Mesendoderm (in vitro differentiated cells): ENCODE measurements at regions not wholly inside any gene's neighbourhood (a gene's known extent, or its start where the extent isn't known, plus 50 kb on each side); places are given as distances from the start of the nearest gene placed in this dataset.

Experiments used
- DNase-seq: peaks from one replicate; pipeline ENCODE4 v3.0.0; 2013
- H2AK5ac ChIP-seq: 2 replicates; pipeline ENCODE4 v1.6.1; 2013; ENCODE audit warnings: low read length, inconsistent platforms
- H2BK120ac ChIP-seq: 2 replicates; pipeline ENCODE4 v1.6.1; 2013; ENCODE audit warnings: low read depth, mild to moderate bottlenecking, low read length, moderate library complexity, mixed read lengths
- H2BK15ac ChIP-seq: replicated peaks from 2 replicates; pipeline ENCODE4 v1.6.1; 2013; ENCODE audit warnings: low read depth, mild to moderate bottlenecking, moderate library complexity
- H2BK5ac ChIP-seq: 2 replicates; pipeline ENCODE4 v1.6.1; 2013; ENCODE audit warnings: low read length, inconsistent platforms
- H3K18ac ChIP-seq: 2 replicates; pipeline ENCODE4 v1.6.1; 2013; ENCODE audit warnings: mild to moderate bottlenecking, low read length, mixed read lengths
- H3K23ac ChIP-seq: one replicate; pipeline ENCODE4 v1.6.1; 2013; ENCODE audit warnings: low read length
- H3K27ac ChIP-seq: 2 replicates; pipeline ENCODE4 v1.5.1; 2013; ENCODE audit warnings: low read depth, mild to moderate bottlenecking, inconsistent platforms, low read length, moderate library complexity
- H3K27me3 ChIP-seq: 2 replicates; pipeline ENCODE4 v1.6.1; 2013; ENCODE audit warnings: low read length, control low read depth, mild to moderate bottlenecking, inconsistent platforms; ENCODE audit not compliant: insufficient read depth, poor library complexity
- H3K36me3 ChIP-seq: 2 replicates; pipeline ENCODE4 v1.6.1; 2013; ENCODE audit warnings: low read length, inconsistent platforms; ENCODE audit not compliant: control insufficient read depth, insufficient read depth
- H3K4ac ChIP-seq: one replicate; pipeline ENCODE4 v1.6.1; 2013; ENCODE audit warnings: low read depth, mild to moderate bottlenecking, low read length, moderate library complexity
- H3K4me1 ChIP-seq: 2 replicates; pipeline ENCODE4 v1.6.1; 2013; ENCODE audit warnings: low read depth, low read length, inconsistent platforms; ENCODE audit not compliant: control insufficient read depth
- H3K4me2 ChIP-seq: 2 replicates; pipeline ENCODE4 v1.6.1; 2013; ENCODE audit warnings: low read length
- H3K4me3 ChIP-seq: 2 replicates; pipeline ENCODE4 v1.5.1; 2013; ENCODE audit warnings: mild to moderate bottlenecking, low read length
- H3K56ac ChIP-seq: one replicate; pipeline ENCODE4 v1.6.1; 2013; ENCODE audit warnings: low read length
- H3K79me1 ChIP-seq: 2 replicates; pipeline ENCODE4 v1.6.1; 2013; ENCODE audit warnings: low read length, inconsistent platforms
- H3K79me2 ChIP-seq: 2 replicates; pipeline ENCODE4 v1.6.1; 2013; ENCODE audit warnings: mild to moderate bottlenecking, low read length; ENCODE audit not compliant: control insufficient read depth, insufficient read depth
- H3K9ac ChIP-seq: 2 replicates; pipeline ENCODE4 v1.6.1; 2013; ENCODE audit warnings: low read length, inconsistent platforms
- H4K5ac ChIP-seq: one replicate; pipeline ENCODE4 v1.6.1; 2013; ENCODE audit warnings: low read length
- H4K8ac ChIP-seq: one replicate; pipeline ENCODE4 v1.6.1; 2013; ENCODE audit warnings: low read depth, mild to moderate bottlenecking, control low read depth, low read length, moderate library complexity
- WGBS: extraction: QIAGEN DNeasy Blood & Tissue Kit; methylation state at CpG from one replicate; pipeline ENCODE4 v1.1.7; 2013; ENCODE audit warnings: low lambda C conversion rate, missing lambda C conversion rate; ENCODE audit not compliant: insufficient coverage; ENCODE audit errors: extremely low coverage; 5-methylcytosine and 5-hydroxymethylcytosine counted together

DNA sequence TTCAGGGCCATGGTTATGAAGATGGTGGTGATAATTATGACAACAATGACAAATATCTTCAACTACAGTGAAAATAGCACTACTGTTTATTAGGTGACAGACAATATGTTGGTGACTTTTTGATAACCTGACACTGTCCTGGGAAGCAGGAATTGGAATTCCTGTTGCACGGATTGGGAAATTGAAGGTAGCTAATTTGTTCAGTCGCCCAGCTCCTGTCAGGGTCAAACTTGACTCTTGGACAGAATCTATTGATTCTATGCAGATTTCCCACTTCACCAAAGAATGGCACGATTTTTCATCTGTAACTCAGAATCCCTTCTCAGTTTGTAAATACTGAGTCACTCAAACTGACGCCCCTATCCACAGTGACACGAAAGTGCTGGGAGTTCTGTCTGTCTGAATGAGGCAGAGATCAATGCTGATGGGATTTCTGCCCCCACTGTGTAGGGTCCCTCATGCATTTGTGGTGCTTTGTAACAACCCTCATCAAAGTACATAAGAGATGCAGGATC is 779.5 kb upstream of the ID2 start:
- Histone ChIP-seq H3K4me3 (no peak overlapping the region), H3K4me1 (no peaks in the 10 kb centered on the region), H3K56ac (no peak overlapping the region), H3K27ac (no peak overlapping the region), H3K79me2 (no peaks in the 10 kb centered on the region), H3K4ac (no peak overlapping the region), H3K23ac (no peak overlapping the region), H4K8ac (no peak overlapping the region), H3K18ac (no peak overlapping the region), H2BK5ac (no peak overlapping the region), H2BK120ac (no peak overlapping the region), H4K5ac (no peak overlapping the region), H3K4me2 (no peak overlapping the region), H2AK5ac (no peak overlapping the region), H3K79me1 (no peaks in the 10 kb centered on the region), H3K9ac (no peak overlapping the region), H3K36me3 (no peaks in the 10 kb centered on the region), H2BK15ac (no peak overlapping the region), H3K27me3 (no peaks in the 10 kb centered on the region)
- no CpG with 5 or more reads among the region's 5 CpGs for WGBS
- DNase-seq: no peak

DNA sequence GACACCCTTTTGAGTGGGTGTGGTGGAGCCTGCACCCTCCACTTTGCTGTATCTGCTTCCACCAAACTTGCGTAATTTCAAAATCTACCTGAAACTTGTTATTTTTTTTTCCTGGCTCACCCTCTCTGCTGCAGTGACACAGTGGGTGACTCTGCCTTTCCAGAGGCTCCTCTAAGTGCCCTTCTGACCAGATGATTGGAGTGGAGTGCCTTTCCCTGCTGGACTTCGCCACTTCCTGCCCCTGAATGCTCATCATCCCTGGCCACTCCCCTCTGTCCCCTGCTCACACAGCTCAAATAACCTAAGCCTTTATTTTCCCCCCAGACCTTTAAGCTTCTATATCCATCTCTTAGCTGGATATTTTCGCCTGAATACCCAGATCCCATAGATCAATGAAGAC is 777.5 kb upstream of the ID2 start:
- Histone ChIP-seq H3K56ac (no peak overlapping the region), H3K4me3 (no peak overlapping the region), H2BK15ac (no peak overlapping the region), H3K4me1 (no peaks in the 10 kb centered on the region), H3K79me2 (no peaks in the 10 kb centered on the region), H3K4ac (no peak overlapping the region), H3K18ac (no peak overlapping the region), H3K27me3 (no peaks in the 10 kb centered on the region), H4K8ac (no peak overlapping the region), H2BK120ac (no peak overlapping the region), H3K23ac (no peak overlapping the region), H3K36me3 (no peaks in the 10 kb centered on the region), H4K5ac (no peak overlapping the region), H3K4me2 (no peak overlapping the region), H3K27ac (no peak overlapping the region), H3K9ac (no peak overlapping the region), H2BK5ac (no peak overlapping the region), H3K79me1 (no peaks in the 10 kb centered on the region), H2AK5ac (no peak overlapping the region)
- DNase-seq: no peak
- no CpG with 5 or more reads among the region's 3 CpGs for WGBS

- H3K79me1 ChIP-seq: no peaks in the 10 kb centered on the region
- no peak overlapping the region for H3K23ac ChIP-seq
- no peaks in the 10 kb centered on the region for H3K4me1 ChIP-seq
- H4K5ac ChIP-seq: no peak overlapping the region
- H2BK15ac ChIP-seq: no peak overlapping the region
- WGBS: no CpG with 5 or more reads among the region's 12 CpGs
- H3K18ac ChIP-seq: no peak overlapping the region
- no peak overlapping the region for H4K8ac ChIP-seq
- H3K4me2 ChIP-seq: no peak overlapping the region
- H3K4me3 ChIP-seq: no peak overlapping the region
- no peak overlapping the region for H2AK5ac ChIP-seq
- no peak overlapping the region for H3K4ac ChIP-seq
- no peak overlapping the region for H2BK5ac ChIP-seq
- H3K27me3 ChIP-seq: no peaks in the 10 kb centered on the region
- no peak for DNase-seq
- H3K56ac ChIP-seq: no peak overlapping the region
- no peak overlapping the region for H2BK120ac ChIP-seq
- no peaks in the 10 kb centered on the region for H3K36me3 ChIP-seq
- no peak overlapping the region for H3K9ac ChIP-seq
- no peaks in the 10 kb centered on the region for H3K79me2 ChIP-seq
- no peak overlapping the region for H3K27ac ChIP-seq
Measured at GRCh38 chr2:7905756-7906155, 776.1 kb upstream of the ID2 start.

- DNase-seq: no peak
- Histone ChIP-seq H3K36me3 (no peaks in the 10 kb centered on the region), H3K27ac (no peak overlapping the region), H3K79me1 (no peaks in the 10 kb centered on the region), H3K4me1 (no peaks in the 10 kb centered on the region), H3K4me2 (no peak overlapping the region), H3K4ac (no peak overlapping the region), H3K27me3 (no peaks in the 10 kb centered on the region), H2BK5ac (no peak overlapping the region), H3K4me3 (no peak overlapping the region), H3K56ac (no peak overlapping the region), H3K18ac (no peak overlapping the region), H2BK15ac (no peak overlapping the region), H3K23ac (no peak overlapping the region), H2AK5ac (no peak overlapping the region), H4K8ac (no peak overlapping the region), H4K5ac (no peak overlapping the region), H3K79me2 (no peaks in the 10 kb centered on the region), H3K9ac (no peak overlapping the region), H2BK120ac (no peak overlapping the region)
- WGBS: no CpG with 5 or more reads among the region's 6 CpGs
Measured at GRCh38 chr2:7906431-7906830, 775.4 kb upstream of the ID2 start.

DNA sequence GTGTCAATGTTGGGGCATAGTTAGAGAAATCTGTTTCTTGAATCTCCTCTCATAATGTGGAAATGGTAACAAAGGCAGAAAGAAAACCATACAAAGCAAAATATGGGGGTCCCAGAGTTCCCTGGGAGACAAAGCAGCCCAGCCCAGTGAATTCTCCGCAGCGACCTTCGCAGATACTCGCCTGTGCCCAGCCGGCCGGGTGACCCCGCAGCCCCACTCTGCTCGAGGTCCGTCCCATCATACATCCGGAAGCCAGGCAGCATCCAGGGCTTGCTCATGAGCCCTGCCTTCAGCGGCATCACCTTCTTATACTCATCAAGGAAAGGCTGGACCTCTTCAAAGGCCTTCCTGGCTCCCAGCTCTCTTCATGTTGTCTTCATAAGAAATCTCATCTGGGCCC is 774.8 kb upstream of the ID2 start:
- H3K23ac ChIP-seq: no peak overlapping the region
- no peak overlapping the region for H3K4ac ChIP-seq
- H3K27ac ChIP-seq: no peak overlapping the region
- no peaks in the 10 kb centered on the region for H3K79me2 ChIP-seq
- H3K4me2 ChIP-seq: no peak overlapping the region
- H3K56ac ChIP-seq: no peak overlapping the region
- H2BK5ac ChIP-seq: no peak overlapping the region
- no peak overlapping the region for H4K8ac ChIP-seq
- H2BK120ac ChIP-seq: no peak overlapping the region
- no peaks in the 10 kb centered on the region for H3K4me1 ChIP-seq
- H3K18ac ChIP-seq: no peak overlapping the region
- no peak overlapping the region for H4K5ac ChIP-seq
- no peak overlapping the region for H3K4me3 ChIP-seq
- H3K79me1 ChIP-seq: no peaks in the 10 kb centered on the region
- H3K9ac ChIP-seq: no peak overlapping the region
- H2AK5ac ChIP-seq: no peak overlapping the region
- no CpG with 5 or more reads among the region's 11 CpGs for WGBS
- no peaks in the 10 kb centered on the region for H3K27me3 ChIP-seq
- H2BK15ac ChIP-seq: no peak overlapping the region
- DNase-seq: no peak
- no peaks in the 10 kb centered on the region for H3K36me3 ChIP-seq

DNA sequence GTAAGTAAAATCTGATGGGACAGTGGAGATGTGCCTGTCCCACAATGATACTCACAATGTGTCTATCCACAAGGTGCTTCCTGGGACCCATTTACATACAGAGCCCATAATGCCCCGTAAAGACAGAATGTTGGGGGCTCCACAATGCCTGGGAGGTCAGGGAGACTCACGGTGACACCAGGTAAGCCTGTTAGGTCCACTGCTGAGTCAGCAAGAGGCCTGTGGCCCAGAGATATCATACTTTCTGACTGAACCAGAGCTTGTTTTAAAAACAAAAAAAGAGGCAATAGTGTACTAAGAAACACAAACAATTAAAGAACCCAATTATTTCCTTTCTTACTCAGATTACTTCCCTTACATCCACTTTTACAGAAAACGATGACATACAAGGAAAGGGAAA is 771.1 kb upstream of the ID2 start:
- H3K79me2 ChIP-seq: no peaks in the 10 kb centered on the region
- no peak overlapping the region for H3K4ac ChIP-seq
- no peak overlapping the region for H3K4me2 ChIP-seq
- H3K36me3 ChIP-seq: no peaks in the 10 kb centered on the region
- no peak overlapping the region for H4K5ac ChIP-seq
- no peak overlapping the region for H2BK15ac ChIP-seq
- no CpG with 5 or more reads among the region's 3 CpGs for WGBS
- H3K18ac ChIP-seq: no peak overlapping the region
- H2BK5ac ChIP-seq: no peak overlapping the region
- H3K27ac ChIP-seq: no peak overlapping the region
- no peaks in the 10 kb centered on the region for H3K79me1 ChIP-seq
- no peak overlapping the region for H2BK120ac ChIP-seq
- no peak overlapping the region for H2AK5ac ChIP-seq
- H3K4me1 ChIP-seq: no peaks in the 10 kb centered on the region
- no peak overlapping the region for H3K4me3 ChIP-seq
- H3K56ac ChIP-seq: no peak overlapping the region
- no peak for DNase-seq
- no peak overlapping the region for H3K23ac ChIP-seq
- no peak overlapping the region for H3K9ac ChIP-seq
- no peaks in the 10 kb centered on the region for H3K27me3 ChIP-seq
- H4K8ac ChIP-seq: no peak overlapping the region
